ENCODE measurements at regions not wholly inside any gene's neighbourhood (a gene's known extent, or its start where the extent isn't known, plus 50 kb on each side); places are given as distances from the start of the nearest gene placed in this dataset.
A peak's percentile ranks its signal among the peaks of the same experiment; 100 is the strongest.

DNA sequence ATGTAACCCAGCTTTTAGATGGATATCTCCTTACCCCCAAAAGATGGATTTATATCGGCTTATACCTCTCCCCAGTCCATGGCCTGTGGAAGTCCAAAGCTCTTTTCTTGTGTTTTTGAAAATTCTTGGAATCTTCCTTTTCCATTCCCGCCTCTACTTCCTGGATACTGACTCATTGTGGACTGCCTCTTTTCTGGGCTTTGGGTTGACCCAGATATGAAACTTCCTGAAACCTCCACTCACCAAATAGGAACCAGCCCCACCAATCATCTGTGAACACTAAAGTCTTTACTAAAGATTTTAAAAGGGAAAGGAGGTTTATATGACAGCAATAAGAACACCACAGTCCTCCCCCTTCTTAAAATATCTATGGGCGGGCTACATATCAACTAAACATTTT is 163.4 kb upstream of the SYN3 start:
- H4K8ac ChIP-seq (ENCODE audit: low read depth, low read length), result no peak overlapping the region
- no peak overlapping the region for H3K14ac ChIP-seq (ENCODE audit: low read length)
- no CpG with 5 or more reads among the region's 3 CpGs for whole genome bisulfite sequencing (ENCODE audit: extremely low coverage, insufficient coverage, insufficient read length)
- no peaks in the 10 kb centered on the region for H3K36me3 ChIP-seq (ENCODE audit: control insufficient read depth in 1 of 2, insufficient read depth in 2 of 2, low read length in 2 of 2)
- H2BK12ac ChIP-seq (ENCODE audit: low read length), result no peak overlapping the region
- H3K79me2 ChIP-seq (ENCODE audit: control insufficient read depth, insufficient read depth, low read length, poor library complexity), result no peaks in the 10 kb centered on the region
- H3K4me2 ChIP-seq (ENCODE audit: low read length), result no peak overlapping the region
- H4K12ac ChIP-seq (ENCODE audit: low read depth, low read length), result no peak overlapping the region
- no peak overlapping the region for H3K4ac ChIP-seq (ENCODE audit: low read depth, low read length)
- no peak overlapping the region for H2AFZ ChIP-seq (ENCODE audit: insufficient read depth, low read length, poor library complexity)
- no peak overlapping the region for H4K91ac ChIP-seq (ENCODE audit: low read depth, low read length)
- H3K23ac ChIP-seq (ENCODE audit: low read length), result no peak overlapping the region
- H2AK5ac ChIP-seq (ENCODE audit: low read length), result no peak overlapping the region
- no peak overlapping the region for H2BK120ac ChIP-seq (ENCODE audit: insufficient read depth, low read length, poor library complexity)
- H3K79me1 ChIP-seq (ENCODE audit: low read length), result no peaks in the 10 kb centered on the region
- no peak overlapping the region for H3K4me3 ChIP-seq (ENCODE audit: low read depth, low read length)
- H3K9me3 ChIP-seq (ENCODE audit: insufficient read depth, low read depth, low read length), result no peaks in the 10 kb centered on the region
- no peak overlapping the region for H3K18ac ChIP-seq (ENCODE audit: low read length)
- no peak overlapping the region for H2BK5ac ChIP-seq (ENCODE audit: low read depth, low read length, poor library complexity)
- H3K27me3 ChIP-seq (ENCODE audit: insufficient read depth, low read length), result no peaks in the 10 kb centered on the region
- H3K4me1 ChIP-seq (ENCODE audit: control insufficient read depth in 1 of 2, insufficient read depth in 2 of 2, low read length in 2 of 2), result no peaks in the 10 kb centered on the region
- no peak overlapping the region for H3K9ac ChIP-seq (ENCODE audit: low read length)
- DNase-seq, result peak in 1 of 2 donors; percentile 10
- H3K27ac ChIP-seq (ENCODE audit: low read depth, low read length), result no peak overlapping the region

DNA sequence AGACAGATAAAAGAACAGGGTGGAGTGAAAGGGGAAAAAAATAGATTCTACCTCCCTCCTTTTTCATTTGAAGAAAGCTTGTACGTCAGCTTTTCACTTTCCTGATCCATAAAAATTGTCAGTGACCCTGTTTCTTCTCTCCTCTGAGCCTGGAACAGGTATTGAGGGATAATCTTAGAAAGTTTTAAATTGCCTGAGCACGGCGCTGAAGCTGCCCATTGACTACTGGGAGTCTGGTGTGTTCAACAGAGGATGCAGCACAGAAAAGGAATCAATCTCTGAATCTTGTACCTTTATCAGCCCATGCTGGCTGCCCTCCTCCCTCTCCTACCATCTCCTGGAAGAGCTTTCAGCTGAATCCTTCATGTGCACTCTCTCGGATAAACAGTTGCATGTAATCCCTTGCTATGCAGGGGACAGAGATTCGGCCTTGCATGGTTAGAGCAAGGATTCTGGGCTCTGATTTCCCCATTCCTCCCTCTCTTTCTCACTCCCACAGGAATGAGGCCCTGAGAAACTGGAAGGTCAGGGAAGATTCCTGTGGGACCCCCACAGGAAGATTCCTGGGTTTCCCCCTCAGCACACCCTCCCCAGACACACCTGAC is 162.4 kb upstream of the SYN3 start:
- no peaks in the 10 kb centered on the region for H3K36me3 ChIP-seq (ENCODE audit: control insufficient read depth in 1 of 2, insufficient read depth in 2 of 2, low read length in 2 of 2)
- H2BK120ac ChIP-seq (ENCODE audit: insufficient read depth, low read length, poor library complexity), result no peak overlapping the region
- H4K8ac ChIP-seq (ENCODE audit: low read depth, low read length), result no peak overlapping the region
- H2BK12ac ChIP-seq (ENCODE audit: low read length), result no peak overlapping the region
- no peaks in the 10 kb centered on the region for H3K9me3 ChIP-seq (ENCODE audit: insufficient read depth, low read depth, low read length)
- no peak overlapping the region for H3K18ac ChIP-seq (ENCODE audit: low read length)
- no peak overlapping the region for H2AK5ac ChIP-seq (ENCODE audit: low read length)
- no peak overlapping the region for H3K9ac ChIP-seq (ENCODE audit: low read length)
- no CpG with 5 or more reads among the region's 5 CpGs for WGBS (ENCODE audit: extremely low coverage, insufficient coverage, insufficient read length)
- H3K79me2 ChIP-seq (ENCODE audit: control insufficient read depth, insufficient read depth, low read length, poor library complexity), result no peaks in the 10 kb centered on the region
- H3K4me2 ChIP-seq (ENCODE audit: low read length), result no peak overlapping the region
- H3K4me1 ChIP-seq (ENCODE audit: control insufficient read depth in 1 of 2, insufficient read depth in 2 of 2, low read length in 2 of 2), result no peaks in the 10 kb centered on the region
- no peak for DNase-seq
- no peak overlapping the region for H3K14ac ChIP-seq (ENCODE audit: low read length)
- no peaks in the 10 kb centered on the region for H3K27me3 ChIP-seq (ENCODE audit: insufficient read depth, low read length)
- no peak overlapping the region for H3K4me3 ChIP-seq (ENCODE audit: low read depth, low read length)
- no peak overlapping the region for H2AFZ ChIP-seq (ENCODE audit: insufficient read depth, low read length, poor library complexity)
- H3K4ac ChIP-seq (ENCODE audit: low read depth, low read length), result no peak overlapping the region
- H4K12ac ChIP-seq (ENCODE audit: low read depth, low read length), result no peak overlapping the region
- H2BK5ac ChIP-seq (ENCODE audit: low read depth, low read length, poor library complexity), result no peak overlapping the region
- H3K79me1 ChIP-seq (ENCODE audit: low read length), result no peaks in the 10 kb centered on the region
- H3K23ac ChIP-seq (ENCODE audit: low read length), result no peak overlapping the region
- no peak overlapping the region for H3K27ac ChIP-seq (ENCODE audit: low read depth, low read length)
- H4K91ac ChIP-seq (ENCODE audit: low read depth, low read length), result no peak overlapping the region

DNA sequence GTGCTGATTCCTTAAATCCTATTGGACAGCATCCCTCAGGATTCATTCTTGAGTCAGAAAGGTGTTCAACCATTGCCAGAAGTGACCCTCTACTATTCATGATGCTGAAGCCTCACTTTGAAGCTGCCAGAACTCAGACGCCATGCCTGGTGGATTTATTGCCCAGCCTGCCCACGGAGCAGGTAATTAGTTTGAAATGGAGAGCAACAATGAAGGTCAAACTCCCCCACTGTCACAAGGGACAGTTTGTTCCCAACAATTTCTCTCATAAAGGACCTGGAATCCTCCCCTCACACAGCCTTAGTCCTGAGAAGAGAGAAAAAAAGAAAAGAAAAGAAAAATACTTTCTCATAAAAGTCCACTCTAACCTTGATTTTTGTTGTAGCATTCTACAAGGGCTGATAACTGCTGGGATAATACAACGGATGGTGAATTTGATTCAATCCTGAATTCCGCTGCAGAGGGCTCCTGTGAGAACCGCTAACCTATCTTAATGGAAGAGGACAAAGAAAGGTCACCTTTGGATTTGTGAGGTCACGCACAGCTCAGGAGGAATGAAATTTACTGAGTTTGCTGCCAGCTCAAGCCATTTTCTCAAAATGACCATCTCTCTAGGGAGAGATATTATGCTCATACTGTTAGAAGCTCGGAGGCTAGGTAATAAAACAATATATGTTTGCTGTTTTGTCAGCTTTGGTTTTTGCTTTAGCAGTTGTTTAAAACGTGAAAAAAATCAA is 161.6 kb upstream of the SYN3 start:
- no peak overlapping the region for H3K4ac ChIP-seq (ENCODE audit: low read depth, low read length)
- no peaks in the 10 kb centered on the region for H3K79me2 ChIP-seq (ENCODE audit: control insufficient read depth, insufficient read depth, low read length, poor library complexity)
- no peak overlapping the region for H3K4me3 ChIP-seq (ENCODE audit: low read depth, low read length)
- H2BK12ac ChIP-seq (ENCODE audit: low read length), result no peak overlapping the region
- no peak overlapping the region for H2BK120ac ChIP-seq (ENCODE audit: insufficient read depth, low read length, poor library complexity)
- no peak overlapping the region for H3K18ac ChIP-seq (ENCODE audit: low read length)
- H3K14ac ChIP-seq (ENCODE audit: low read length), result no peak overlapping the region
- H3K9me3 ChIP-seq (ENCODE audit: insufficient read depth, low read depth, low read length), result no peaks in the 10 kb centered on the region
- no peak overlapping the region for H4K8ac ChIP-seq (ENCODE audit: low read depth, low read length)
- no peak overlapping the region for H3K4me2 ChIP-seq (ENCODE audit: low read length)
- no peak for DNase-seq
- H2BK5ac ChIP-seq (ENCODE audit: low read depth, low read length, poor library complexity), result no peak overlapping the region
- no peaks in the 10 kb centered on the region for H3K27me3 ChIP-seq (ENCODE audit: insufficient read depth, low read length)
- no peak overlapping the region for H2AFZ ChIP-seq (ENCODE audit: insufficient read depth, low read length, poor library complexity)
- no peak overlapping the region for H3K27ac ChIP-seq (ENCODE audit: low read depth, low read length)
- H3K9ac ChIP-seq (ENCODE audit: low read length), result no peak overlapping the region
- H3K23ac ChIP-seq (ENCODE audit: low read length), result no peak overlapping the region
- no peak overlapping the region for H4K91ac ChIP-seq (ENCODE audit: low read depth, low read length)
- no CpG with 5 or more reads among the region's 8 CpGs for WGBS (ENCODE audit: extremely low coverage, insufficient coverage, insufficient read length)
- no peaks in the 10 kb centered on the region for H3K79me1 ChIP-seq (ENCODE audit: low read length)
- no peak overlapping the region for H2AK5ac ChIP-seq (ENCODE audit: low read length)
- no peaks in the 10 kb centered on the region for H3K4me1 ChIP-seq (ENCODE audit: control insufficient read depth in 1 of 2, insufficient read depth in 2 of 2, low read length in 2 of 2)
- H4K12ac ChIP-seq (ENCODE audit: low read depth, low read length), result no peak overlapping the region
- H3K36me3 ChIP-seq (ENCODE audit: control insufficient read depth in 1 of 2, insufficient read depth in 2 of 2, low read length in 2 of 2), result no peaks in the 10 kb centered on the region

DNA sequence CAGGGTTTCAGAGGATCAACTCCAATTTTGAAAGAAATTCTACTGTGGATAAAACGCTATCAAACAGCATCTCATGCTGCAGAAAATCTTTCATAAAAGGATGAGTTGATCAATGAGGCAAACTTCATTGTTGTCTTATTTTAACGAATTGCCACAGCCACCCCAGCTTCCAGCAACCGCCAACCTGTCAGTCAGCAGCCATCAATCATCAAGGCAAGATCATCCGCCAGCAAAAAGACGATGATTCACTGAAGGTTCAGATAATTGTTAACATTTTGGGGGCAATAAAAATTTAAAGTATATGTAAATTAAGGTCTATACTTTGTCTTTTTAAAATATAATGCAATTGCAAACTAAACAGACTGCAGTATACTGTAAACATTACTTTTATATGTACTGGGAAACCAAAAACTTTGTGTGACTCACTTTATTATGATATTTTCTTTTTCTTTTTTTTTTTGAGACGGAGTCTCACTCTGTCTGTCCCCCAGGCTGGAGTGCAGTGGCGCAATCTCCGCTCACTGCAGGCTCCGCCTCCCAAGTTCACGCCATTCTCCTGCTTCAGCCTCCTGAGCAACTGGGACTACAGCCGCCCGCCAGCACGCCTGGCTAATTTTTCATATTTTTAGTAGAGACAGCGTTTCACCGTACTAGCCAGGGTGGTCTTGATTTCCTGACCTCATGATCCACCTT is 155.3 kb upstream of the SYN3 start:
- no peaks in the 10 kb centered on the region for H3K79me2 ChIP-seq (ENCODE audit: control insufficient read depth, insufficient read depth, low read length, poor library complexity)
- no peak for DNase-seq
- no peak overlapping the region for H3K18ac ChIP-seq (ENCODE audit: low read length)
- WGBS (ENCODE audit: extremely low coverage, insufficient coverage, insufficient read length), result no CpG with 5 or more reads among the region's 15 CpGs
- no peak overlapping the region for H2AK5ac ChIP-seq (ENCODE audit: low read length)
- H4K12ac ChIP-seq (ENCODE audit: low read depth, low read length), result no peak overlapping the region
- H3K9me3 ChIP-seq (ENCODE audit: insufficient read depth, low read depth, low read length), result no peaks in the 10 kb centered on the region
- no peaks in the 10 kb centered on the region for H3K79me1 ChIP-seq (ENCODE audit: low read length)
- no peaks in the 10 kb centered on the region for H3K36me3 ChIP-seq (ENCODE audit: control insufficient read depth in 1 of 2, insufficient read depth in 2 of 2, low read length in 2 of 2)
- H2BK12ac ChIP-seq (ENCODE audit: low read length), result no peak overlapping the region
- H3K27ac ChIP-seq (ENCODE audit: low read depth, low read length), result no peak overlapping the region
- no peak overlapping the region for H2BK120ac ChIP-seq (ENCODE audit: insufficient read depth, low read length, poor library complexity)
- H2AFZ ChIP-seq (ENCODE audit: insufficient read depth, low read length, poor library complexity), result no peak overlapping the region
- H3K27me3 ChIP-seq (ENCODE audit: insufficient read depth, low read length), result no peaks in the 10 kb centered on the region
- no peak overlapping the region for H3K23ac ChIP-seq (ENCODE audit: low read length)
- no peak overlapping the region for H3K4me3 ChIP-seq (ENCODE audit: low read depth, low read length)
- H2BK5ac ChIP-seq (ENCODE audit: low read depth, low read length, poor library complexity), result no peak overlapping the region
- H3K9ac ChIP-seq (ENCODE audit: low read length), result no peak overlapping the region
- no peak overlapping the region for H4K91ac ChIP-seq (ENCODE audit: low read depth, low read length)
- H3K4me2 ChIP-seq (ENCODE audit: low read length), result no peak overlapping the region
- no peak overlapping the region for H4K8ac ChIP-seq (ENCODE audit: low read depth, low read length)
- H3K4me1 ChIP-seq (ENCODE audit: control insufficient read depth in 1 of 2, insufficient read depth in 2 of 2, low read length in 2 of 2), result no peaks in the 10 kb centered on the region
- H3K4ac ChIP-seq (ENCODE audit: low read depth, low read length), result no peak overlapping the region
- no peak overlapping the region for H3K14ac ChIP-seq (ENCODE audit: low read length)

Measured in trophoblast cell (in vitro differentiated cells and primary cell).